PFSK-1 (cell line): ENCODE measurements at regions not wholly inside any gene's neighbourhood (a gene's known extent, or its start where the extent isn't known, plus 50 kb on each side); places are given as distances from the start of the nearest gene placed in this dataset.

ENCODE experiments used
- FOXP2 ChIP-seq: optimal IDR thresholded peaks from 2 replicates; pipeline ENCODE3; 2011; ENCODE audit warnings: borderline replicate concordance, control low read depth, inconsistent platforms; ENCODE audit not compliant: insufficient read depth; ENCODE audit errors: extremely low read length, extremely low read depth
- POLR2AphosphoS5 ChIP-seq: IDR thresholded peaks from 2 replicates; pipeline ENCODE4 v1.6.1; 2012; ENCODE audit warnings: low read depth, mild to moderate bottlenecking, control low read depth, low read length, moderate library complexity
- REST ChIP-seq, 2 experiments: IDR thresholded peaks; 2 replicates each; pipeline versions ENCODE4 v1.6.1 to v1.8.0; 2011 to 2012; ENCODE audit warnings: low read depth in 2 of 2, low read length in 2 of 2, control low read depth in 1 of 2, inconsistent platforms in 1 of 2, mild to moderate bottlenecking in 1 of 2, moderate library complexity in 1 of 2; ENCODE audit not compliant: insufficient read depth in 1 of 2
- SIN3A ChIP-seq: IDR thresholded peaks from 2 replicates; pipeline ENCODE4 v1.6.1; 2012; ENCODE audit warnings: mild to moderate bottlenecking, low read length, moderate library complexity, borderline replicate concordance; ENCODE audit not compliant: insufficient read depth
- TAF1 ChIP-seq: IDR thresholded peaks from 2 replicates; pipeline ENCODE4 v1.6.1; 2012; ENCODE audit warnings: low read length, control low read depth, borderline replicate concordance; ENCODE audit not compliant: insufficient read depth

- no peak for TF ChIP-seq TAF1
- TF ChIP-seq SIN3A, result no peak
- no peak for TF ChIP-seq POLR2AphosphoS5
- TF ChIP-seq REST (IDR thresholded peaks at IDR 0.05; ENCODE audit: insufficient read depth in 1 of 2, low read depth in 2 of 2, low read length in 2 of 2), result no peak
- TF ChIP-seq FOXP2, result no peak
Measured at GRCh38 chr9:120014796-120015195, 565.2 kb downstream of the CDK5RAP2 start.
